ENCODE measurements at regions not wholly inside any gene's neighbourhood (a gene's known extent, or its start where the extent isn't known, plus 50 kb on each side); places are given as distances from the start of the nearest gene placed in this dataset.

GRCh38 chr9:2403701-2404100 lies 217.9 kb upstream of the VLDLR start:
- Histone ChIP-seq H3K36me3 (ENCODE audit: low read depth, missing control alignments) (no peaks in the 10 kb centered on the region), H3K4me3 (no peak overlapping the region), H3K27me3 (no peaks in the 10 kb centered on the region), H3K27ac (no peak overlapping the region), H3K4me1 (peaks cover under 1% of the 10 kb centered on the region), H3K9me3 (no peaks in the 10 kb centered on the region)
- TF ChIP-seq CTCF (IDR thresholded peaks at IDR 0.05) = no peak
- no peak for TF ChIP-seq POLR2A (IDR thresholded peaks at IDR 0.05)
- 0 to 36% methylated on average over 1 of the region's 1 CpG for WGBS, 2 donors
- intact Hi-C loops (cut with DNase I; ENCODE audit: low total_unique reads) = no loop called here
- DNase-seq = no peak

- no peaks in the 10 kb centered on the region for H3K36me3 ChIP-seq (ENCODE audit: low read depth, missing control alignments)
- no peak for DNase-seq
- intact Hi-C loops (cut with DNase I; ENCODE audit: low total_unique reads) = no loop called here
- H3K27ac ChIP-seq = no peak overlapping the region
- TF ChIP-seq CTCF (IDR thresholded peaks at IDR 0.05) (no peak), POLR2A (IDR thresholded peaks at IDR 0.05) (no peak)
- H3K27me3 ChIP-seq = no peaks in the 10 kb centered on the region
- no peaks in the 10 kb centered on the region for H3K9me3 ChIP-seq
- peak overlapping the region in 1 of 2 donors; percentile 18 for H3K4me3 ChIP-seq
- WGBS, 2 donors = 61 to 65% methylated on average over 6 to 12 of the region's 12 CpGs
- peaks cover 3% of the 10 kb centered on the region for H3K4me1 ChIP-seq
These were observed 215.3 kb upstream of the VLDLR start for GRCh38 chr9:2406252-2406651.

GRCh38 chr9:2407450-2407849 lies 214.1 kb upstream of the VLDLR start:
- intact Hi-C loops (cut with DNase I; ENCODE audit: low total_unique reads) = no loop called here
- no peak for TF ChIP-seq CTCF (IDR thresholded peaks at IDR 0.05)
- TF ChIP-seq POLR2A (IDR thresholded peaks at IDR 0.05) = no peak

GRCh38 chr9:2411459-2412215 lies 209.9 kb upstream of the VLDLR start:
- no peak for DNase-seq
- Histone ChIP-seq H3K4me1 (peaks cover 8% of the 10 kb centered on the region), H3K27ac (no peak overlapping the region), H3K4me3 (no peak overlapping the region), H3K36me3 (ENCODE audit: low read depth, missing control alignments) (no peaks in the 10 kb centered on the region), H3K27me3 (no peaks in the 10 kb centered on the region), H3K9me3 (no peaks in the 10 kb centered on the region)
- intact Hi-C loops (cut with DNase I; ENCODE audit: low total_unique reads) = no loop called here
- TF ChIP-seq POLR2A (IDR thresholded peaks at IDR 0.05) = no peak
- TF ChIP-seq CTCF (IDR thresholded peaks at IDR 0.05) = no peak
- 71 to 72% methylated on average over 8 of the region's 8 CpGs for WGBS, 2 donors

More at GRCh38 chr9:2407450-2407849, 214.1 kb upstream of the VLDLR start:
- Histone ChIP-seq H3K4me3 (no peak overlapping the region), H3K36me3 (ENCODE audit: low read depth, missing control alignments) (no peaks in the 10 kb centered on the region), H3K4me1 (peaks cover 3% of the 10 kb centered on the region), H3K9me3 (no peaks in the 10 kb centered on the region), H3K27me3 (no peaks in the 10 kb centered on the region), H3K27ac (no peak overlapping the region)
- DNase-seq = no peak
- WGBS, 2 donors = 74 to 91% methylated on average over 7 of the region's 7 CpGs

Data from testis (tissue), 2 donors.